PC-9 (cell line): ENCODE measurements at regions not wholly inside any gene's neighbourhood (a gene's known extent, or its start where the extent isn't known, plus 50 kb on each side); places are given as distances from the start of the nearest gene placed in this dataset.

Source experiments
- CTCF ChIP-seq: fragments of 200-600 bp; sonication (generic); conservative IDR thresholded peaks from 2 replicates; pipeline ENCODE4 v1.6.1; 2017; ENCODE audit warnings: mixed run types, antibody characterized with exemption, mild to moderate bottlenecking, moderate library complexity
- EZH2 ChIP-seq: fragments of 200-600 bp; sonication (generic); IDR thresholded peaks from 2 replicates; pipeline ENCODE4 v1.8.0; 2017; ENCODE audit warnings: antibody characterized with exemption, low read depth

DNA sequence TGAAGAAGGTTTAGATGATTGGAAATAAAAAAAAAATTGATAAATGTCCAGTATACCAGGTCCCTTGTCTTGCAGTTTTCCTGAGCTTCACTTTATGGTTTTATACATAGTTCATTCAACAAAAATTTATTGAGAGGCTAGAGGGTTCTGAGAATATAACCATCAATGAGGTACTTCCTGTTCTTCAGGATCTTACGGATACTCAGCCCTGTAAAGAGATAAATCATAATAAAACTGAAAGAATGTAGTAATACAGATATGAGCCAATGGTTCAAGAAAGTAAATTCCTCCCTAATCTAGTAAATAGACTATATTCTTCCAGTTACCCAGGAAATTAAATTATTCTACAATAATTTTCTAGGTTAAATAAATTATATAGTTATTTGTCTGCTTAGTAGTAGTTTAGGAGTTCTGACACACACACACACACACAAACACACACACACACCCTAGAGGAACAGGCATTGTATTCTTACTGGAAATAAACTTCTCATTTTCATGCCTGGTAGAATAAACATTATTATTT lies 70.4 kb upstream of the HMCN1 start:
- no peak for TF ChIP-seq CTCF
- no peak for TF ChIP-seq EZH2
